Activated CD8-positive, alpha-beta T cell treated with anti-CD3 and anti-CD28 coated beads for 36 hours (primary cell): ENCODE measurements at regions not wholly inside any gene's neighbourhood (a gene's known extent, or its start where the extent isn't known, plus 50 kb on each side); places are given as distances from the start of the nearest gene placed in this dataset.

Experiments
- ATAC-seq: fragments of 200-7000 bp; cut with Tn5 transposase; one replicate; pipeline ENCODE4 v1.10.0; 2021; ENCODE audit warnings: mild to moderate bottlenecking, moderate library complexity
- CTCF ChIA-PET: fragments of 350-600 bp; sonication (Branson Sonifier 250); formaldehyde crosslinking; loops from one replicate; lab custom pipeline; 2021; ENCODE audit warnings: antibody characterized with exemption; lab: Charles Lee
- POLR2A ChIA-PET: fragments of 350-600 bp; sonication (Branson Sonifier 250); formaldehyde crosslinking; loops from one replicate; lab custom pipeline; 2021; ENCODE audit warnings: antibody characterized with exemption; lab: Charles Lee
- DNase-seq: peaks from one replicate; pipeline ENCODE4 v3.0.0-alpha.2; 2020
- H3K27ac Mint-ChIP-seq: one replicate; pipeline ENCODE4 v1.8.0; 2021; ENCODE audit warnings: mild to moderate bottlenecking, mixed read lengths
- H3K27me3 Mint-ChIP-seq: one replicate; pipeline ENCODE4 v1.8.0; 2021; ENCODE audit warnings: mixed read lengths
- H3K36me3 Mint-ChIP-seq: one replicate; pipeline ENCODE4 v1.8.0; 2021; ENCODE audit warnings: low read depth, mixed read lengths
- H3K4me1 Mint-ChIP-seq: one replicate; pipeline ENCODE4 v1.8.0; 2021; ENCODE audit warnings: low read depth, mixed read lengths
- H3K4me3 Mint-ChIP-seq: one replicate; pipeline ENCODE4 v1.8.0; 2021; ENCODE audit warnings: mild to moderate bottlenecking, moderate library complexity, mixed read lengths
- H3K9me3 Mint-ChIP-seq: one replicate; pipeline ENCODE4 v1.8.0; 2021; ENCODE audit warnings: mixed read lengths
- CTCF ChIP-seq: fragments of 200-600 bp; IDR thresholded peaks from one replicate; pipeline ENCODE4 v1.8.0; 2022; ENCODE audit warnings: antibody characterized with exemption, mild to moderate bottlenecking
- intact Hi-C: fragments of 100-400 bp; cut with micrococcal nuclease; formaldehyde crosslinking; loops from one replicate; pipeline ENCODE4 v1.10.0; 2022

GRCh38 chr2:180227461-180227860 is 220.4 kb upstream of the CWC22 start:
- H3K4me1 Mint-ChIP-seq: no peaks in the 10 kb centered on the region
- H3K9me3 Mint-ChIP-seq: no peaks in the 10 kb centered on the region
- DNase-seq: no peak
- no peak overlapping the region for H3K27ac Mint-ChIP-seq
- POLR2A ChIA-PET: no interaction called here
- no peak overlapping the region for H3K4me3 Mint-ChIP-seq
- intact Hi-C loops: no loop called here
- no peaks in the 10 kb centered on the region for H3K36me3 Mint-ChIP-seq
- ATAC-seq: no peak
- TF ChIP-seq CTCF: no peak
- CTCF ChIA-PET: no interaction called here
- H3K27me3 Mint-ChIP-seq: no peaks in the 10 kb centered on the region

DNA sequence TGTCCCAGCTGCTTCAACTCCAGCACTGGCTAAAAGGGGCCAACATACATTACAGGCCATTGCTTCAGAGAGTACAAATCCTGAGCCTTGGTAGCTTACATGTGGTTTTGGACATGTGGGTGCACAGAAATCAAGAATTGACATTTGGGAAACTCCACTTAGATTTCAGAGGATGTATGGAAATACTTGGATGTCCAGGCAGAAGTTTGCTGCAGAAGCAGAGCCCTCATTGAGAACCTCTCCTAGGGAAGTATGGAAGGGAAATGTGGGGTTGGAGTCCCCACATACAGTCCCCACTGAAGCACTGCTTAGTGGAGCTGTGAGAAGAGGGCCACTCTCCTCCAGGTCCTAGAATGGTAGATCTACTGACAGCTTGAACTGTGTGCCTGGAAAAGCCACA is 218.0 kb upstream of the CWC22 start:
- CTCF ChIA-PET: no interaction called here
- H3K27ac Mint-ChIP-seq: no peak overlapping the region
- H3K9me3 Mint-ChIP-seq: no peaks in the 10 kb centered on the region
- no peak for TF ChIP-seq CTCF
- ATAC-seq: no peak
- no peaks in the 10 kb centered on the region for H3K4me1 Mint-ChIP-seq
- intact Hi-C loops: no loop called here
- no peaks in the 10 kb centered on the region for H3K36me3 Mint-ChIP-seq
- no peak overlapping the region for H3K4me3 Mint-ChIP-seq
- POLR2A ChIA-PET: no interaction called here
- peaks cover 1% of the 10 kb centered on the region for H3K27me3 Mint-ChIP-seq
- no peak for DNase-seq

- peaks cover 1% of the 10 kb centered on the region for H3K27me3 Mint-ChIP-seq
- no peak overlapping the region for H3K4me3 Mint-ChIP-seq
- POLR2A ChIA-PET: no interaction called here
- no peak for DNase-seq
- no peaks in the 10 kb centered on the region for H3K36me3 Mint-ChIP-seq
- H3K27ac Mint-ChIP-seq: no peak overlapping the region
- CTCF ChIA-PET: no interaction called here
- TF ChIP-seq CTCF: no peak
- peaks cover 1% of the 10 kb centered on the region for H3K9me3 Mint-ChIP-seq
- no peaks in the 10 kb centered on the region for H3K4me1 Mint-ChIP-seq
- intact Hi-C loops: no loop called here
- ATAC-seq: no peak
Measured at GRCh38 chr2:180222644-180223043, 215.5 kb upstream of the CWC22 start.

GRCh38 chr2:180219491-180219890 is 212.4 kb upstream of the CWC22 start:
- Mint-ChIP-seq H3K4me1 (no peaks in the 10 kb centered on the region), H3K9me3 (peaks cover 9% of the 10 kb centered on the region), H3K4me3 (no peak overlapping the region), H3K36me3 (no peaks in the 10 kb centered on the region), H3K27ac (no peak overlapping the region), H3K27me3 (peaks cover 1% of the 10 kb centered on the region)
- TF ChIP-seq CTCF: no peak
- CTCF ChIA-PET: no interaction called here
- intact Hi-C loops: no loop called here
- no peak for DNase-seq
- ATAC-seq: no peak
- POLR2A ChIA-PET: no interaction called here

- H3K4me3 Mint-ChIP-seq: no peak overlapping the region
- no peaks in the 10 kb centered on the region for H3K27me3 Mint-ChIP-seq
- no peak overlapping the region for H3K27ac Mint-ChIP-seq
- no peaks in the 10 kb centered on the region for H3K4me1 Mint-ChIP-seq
- TF ChIP-seq CTCF: no peak
- intact Hi-C loops: no loop called here
- CTCF ChIA-PET: no interaction called here
- POLR2A ChIA-PET: no interaction called here
- no peaks in the 10 kb centered on the region for H3K36me3 Mint-ChIP-seq
- H3K9me3 Mint-ChIP-seq: no peaks in the 10 kb centered on the region
- DNase-seq (no peak), ATAC-seq (no peak)
Measured at GRCh38 chr2:180208841-180209240, 201.7 kb upstream of the CWC22 start.
